Sciatic nerve (tissue), 2 donors: ENCODE measurements at regions not wholly inside any gene's neighbourhood (a gene's known extent, or its start where the extent isn't known, plus 50 kb on each side); places are given as distances from the start of the nearest gene placed in this dataset.
A peak's percentile ranks its signal among the peaks of the same experiment; 100 is the strongest.
"Not testable (repeated sequence)": the region's sequence is repeated elsewhere in the genome, so short reads cannot be mapped to it uniquely, and the experiment has no call there.

ENCODE experiments used
- ATAC-seq: fragments of 200-7000 bp; cut with Tn5 transposase; one replicate; pipeline ENCODE4 v1.9.1; 2020; ENCODE audit warnings: mild to moderate bottlenecking, moderate library complexity
- DNase-seq: peaks from one replicate; pipeline ENCODE4 v3.0.0-alpha.2; 2020; ENCODE audit warnings: low spot score
- intact Hi-C: fragments of 100-400 bp; cut with DNase I; formaldehyde crosslinking; loops from one replicate; pipeline ENCODE4 v1.14.2; 2022
- donor health status: DM: no; HTN: no; CAD: no.
- donor health status: DM: no; HTN: no; CAD: no.

DNA sequence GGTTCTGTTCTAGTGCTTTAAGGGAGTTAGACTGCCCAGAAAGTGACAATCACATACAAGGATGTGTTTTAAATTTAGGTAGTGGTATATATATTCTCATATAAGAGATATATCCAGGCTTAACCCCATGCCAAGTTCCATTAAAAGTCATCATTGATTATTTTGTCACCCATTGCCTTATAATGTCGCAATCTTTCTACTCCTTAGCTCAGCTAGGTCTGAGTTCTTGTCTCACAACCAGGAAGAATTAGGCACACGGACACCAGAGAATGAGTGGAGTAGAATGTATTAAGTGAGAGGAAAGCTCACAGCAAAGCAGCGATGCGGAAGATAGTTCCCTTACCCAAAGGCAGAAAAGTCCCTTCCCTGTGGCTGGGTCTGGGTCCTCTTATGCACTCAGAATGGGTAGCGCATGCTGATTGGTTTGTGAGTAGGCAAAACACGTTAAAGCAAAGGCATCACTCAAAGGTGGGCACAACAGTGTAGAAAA is 197.2 kb upstream of the AHR start:
- DNase-seq = no peak
- ATAC-seq = no peak
- intact Hi-C loops = no loop called here

DNA sequence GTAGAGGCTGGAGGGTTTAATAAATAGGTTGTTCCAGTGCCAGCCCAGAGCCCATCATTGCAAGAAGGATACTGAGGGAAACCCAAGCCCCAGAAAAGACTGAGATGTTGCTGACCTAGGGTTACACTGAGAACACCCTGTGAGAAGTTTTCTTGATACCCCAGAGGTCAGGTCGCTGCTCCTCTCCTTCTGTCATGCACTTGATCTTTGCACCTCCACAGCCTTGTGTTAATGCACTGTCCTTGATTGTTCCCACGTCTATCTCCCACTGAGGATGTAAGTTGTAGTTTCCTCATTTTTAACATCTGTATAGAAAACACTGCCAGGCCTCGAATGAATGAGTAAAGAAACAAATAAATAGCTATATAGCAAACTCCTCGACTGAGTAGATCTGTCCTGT is 195.3 kb upstream of the AHR start:
- ATAC-seq (no peak), DNase-seq (no peak)
- intact Hi-C loops = no loop called here

DNA sequence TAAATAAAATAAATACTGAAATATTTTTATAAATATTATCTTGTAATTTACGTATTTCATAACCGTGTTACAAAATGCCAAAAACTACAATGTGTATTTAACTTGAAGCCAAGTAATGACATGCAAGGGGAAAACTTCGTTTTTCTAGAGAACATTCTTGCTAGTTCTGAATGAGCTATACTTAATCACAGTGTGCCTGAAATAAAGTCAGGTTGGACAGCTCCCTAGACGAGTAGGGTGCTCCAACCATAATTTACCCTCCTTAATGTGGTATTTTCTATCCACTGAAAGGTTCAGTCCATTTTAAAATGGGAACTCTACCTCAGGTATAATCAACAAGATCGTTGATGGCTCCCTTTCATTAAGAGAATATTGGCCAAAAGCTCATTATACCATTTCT is 194.5 kb upstream of the AHR start:
- DNase-seq (no peak), ATAC-seq (no peak)
- intact Hi-C loops = no loop called here

DNA sequence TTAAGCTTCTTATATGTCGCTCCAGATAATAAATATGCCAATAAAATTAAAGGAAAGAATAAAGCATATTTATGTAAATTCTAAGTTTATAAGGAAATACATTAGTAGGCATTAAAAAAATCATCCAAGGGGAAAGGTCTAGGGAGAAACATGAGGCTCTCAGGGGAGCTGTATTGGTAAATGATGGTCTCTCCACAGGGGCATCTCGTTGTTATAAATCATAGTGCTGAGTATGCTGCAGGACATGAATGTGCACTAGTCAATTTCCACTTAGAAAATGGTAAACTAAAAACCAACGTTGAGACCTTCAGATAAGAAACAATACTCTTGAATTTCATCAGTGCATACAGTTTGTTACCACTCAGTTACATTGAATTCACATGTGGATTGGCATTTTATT is 194.0 kb upstream of the AHR start:
- ATAC-seq (no peak), DNase-seq (no peak)
- intact Hi-C loops = no loop called here

DNA sequence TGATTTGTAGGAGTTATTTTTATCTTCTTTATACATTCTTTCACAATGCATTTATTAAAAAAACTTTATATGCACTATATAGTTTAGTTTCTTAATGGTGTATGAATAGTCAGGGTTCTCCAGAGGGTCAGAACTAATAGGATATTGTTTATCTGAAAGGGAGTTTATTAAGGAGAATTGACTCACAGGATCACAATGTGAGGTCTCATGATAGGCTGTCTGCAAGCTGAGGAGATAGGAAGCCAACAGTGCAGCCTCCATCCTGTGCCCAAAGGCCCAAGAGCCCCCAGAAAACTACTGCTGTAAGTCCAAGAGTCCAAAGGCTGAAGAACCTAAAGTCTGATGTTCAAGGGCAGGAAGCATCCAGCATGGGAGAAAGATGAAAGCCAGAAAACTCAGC is 192.8 kb upstream of the AHR start:
- DNase-seq = no peak
- ATAC-seq = no peak
- intact Hi-C loops = no loop called here

DNA sequence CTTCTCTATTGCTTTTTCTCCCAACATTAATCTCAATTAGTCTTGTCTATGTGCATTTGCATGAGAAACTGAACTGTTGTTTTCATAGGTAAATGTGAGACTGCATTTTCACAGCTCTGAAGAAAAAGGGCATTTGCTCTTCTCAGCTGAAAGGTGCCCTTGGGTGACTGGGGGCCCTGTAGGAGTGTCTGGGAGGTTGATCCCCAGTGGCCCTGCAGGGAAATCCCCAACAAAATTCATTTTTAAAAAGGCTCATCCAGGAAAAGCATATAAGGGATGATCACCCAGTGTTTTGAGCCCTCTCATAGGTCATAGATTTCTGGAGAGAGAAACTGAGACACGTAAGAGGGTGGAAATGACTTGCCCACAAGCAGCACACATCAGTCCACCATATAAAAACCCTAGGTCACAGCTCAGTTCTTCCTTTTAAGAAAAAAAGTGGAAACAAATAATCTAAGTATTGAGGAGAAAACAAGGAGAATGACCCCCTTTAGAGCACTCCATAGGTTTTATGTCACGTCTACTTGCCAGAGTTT is 190.3 kb upstream of the AHR start:
- intact Hi-C loops = no loop called here
- no peak for DNase-seq
- no peak for ATAC-seq

DNA sequence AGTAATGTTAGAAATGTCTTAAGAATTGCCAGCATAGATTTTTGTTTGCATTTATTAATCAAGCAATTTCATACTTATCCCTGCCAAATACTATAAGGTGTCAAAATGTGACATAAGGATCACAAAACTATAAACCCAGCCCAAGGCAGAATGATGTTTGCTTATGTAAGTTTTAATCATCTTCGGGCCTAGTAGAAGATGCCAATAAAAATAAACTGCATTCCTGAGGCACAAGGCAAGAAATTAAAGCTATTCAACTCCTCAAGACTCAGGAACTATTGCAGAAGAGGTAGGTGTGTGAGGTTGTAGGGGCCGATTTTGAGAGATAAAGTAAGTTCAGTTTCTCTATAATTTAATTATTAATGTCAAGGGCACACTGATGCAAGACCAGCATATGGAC is 189.4 kb upstream of the AHR start:
- ATAC-seq = no peak
- no peak for DNase-seq
- intact Hi-C loops = no loop called here

DNA sequence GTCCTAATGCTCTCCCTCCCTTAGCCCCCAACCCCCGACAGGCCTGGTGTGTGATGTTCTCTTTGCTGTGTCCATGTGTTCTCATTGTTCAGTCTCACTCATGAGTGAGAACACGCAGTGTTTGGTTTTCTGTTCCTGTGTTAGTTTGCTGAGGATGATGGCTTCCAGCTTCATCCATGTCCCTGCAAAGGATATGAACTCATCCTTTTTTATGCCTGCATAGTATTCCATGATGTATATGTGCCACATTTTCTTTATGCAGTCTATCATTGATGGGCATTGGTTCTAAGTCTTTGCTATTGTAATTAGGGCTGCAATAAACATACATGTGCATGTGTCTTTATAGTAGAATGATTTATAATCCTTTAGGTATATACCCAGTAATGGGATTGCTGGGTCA is 184.7 kb upstream of the AHR start:
- intact Hi-C loops, DNase-seq, ATAC-seq: not testable (repeated sequence)

DNA sequence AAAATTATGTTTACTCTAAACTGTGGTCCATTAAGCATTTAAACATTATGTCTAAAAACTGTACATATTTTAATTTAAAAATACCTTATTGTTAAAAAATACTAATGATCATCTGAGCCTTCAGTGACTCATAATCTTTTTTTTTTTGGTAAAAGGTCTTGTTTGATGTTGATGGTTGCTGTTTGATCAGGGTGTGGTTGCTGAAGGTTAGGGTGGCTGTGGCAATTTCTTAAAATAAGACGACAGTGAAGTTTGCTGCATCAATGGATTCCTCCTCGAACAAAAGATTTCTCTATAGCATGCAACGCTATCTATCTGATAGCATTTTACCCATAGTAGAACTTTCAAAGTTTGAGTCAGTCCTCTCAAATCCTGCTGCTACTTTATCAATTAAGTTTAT is 180.0 kb upstream of the AHR start:
- intact Hi-C loops = no loop called here
- ATAC-seq (no peak), DNase-seq (no peak)

DNA sequence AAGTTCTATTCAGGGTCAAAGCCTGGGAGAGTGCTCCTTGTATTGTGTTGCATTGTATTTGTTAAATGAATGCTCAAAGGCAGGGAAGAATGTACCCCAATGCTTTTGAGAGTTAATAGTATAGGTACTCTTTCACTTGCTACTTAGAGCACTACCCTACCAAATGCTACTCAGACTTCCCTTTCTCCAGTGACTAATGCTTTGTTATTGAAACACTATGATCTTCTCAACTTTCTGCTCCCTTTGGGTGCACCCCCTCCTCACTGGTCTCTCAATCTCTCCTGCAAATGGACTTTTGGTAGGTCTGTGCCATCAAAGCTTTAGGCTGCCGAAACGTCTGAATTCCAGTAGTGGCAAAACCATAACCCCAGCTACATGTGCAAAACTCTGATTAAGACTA is 177.7 kb upstream of the AHR start:
- ATAC-seq = no peak
- intact Hi-C loops = no loop called here
- DNase-seq = no peak

DNA sequence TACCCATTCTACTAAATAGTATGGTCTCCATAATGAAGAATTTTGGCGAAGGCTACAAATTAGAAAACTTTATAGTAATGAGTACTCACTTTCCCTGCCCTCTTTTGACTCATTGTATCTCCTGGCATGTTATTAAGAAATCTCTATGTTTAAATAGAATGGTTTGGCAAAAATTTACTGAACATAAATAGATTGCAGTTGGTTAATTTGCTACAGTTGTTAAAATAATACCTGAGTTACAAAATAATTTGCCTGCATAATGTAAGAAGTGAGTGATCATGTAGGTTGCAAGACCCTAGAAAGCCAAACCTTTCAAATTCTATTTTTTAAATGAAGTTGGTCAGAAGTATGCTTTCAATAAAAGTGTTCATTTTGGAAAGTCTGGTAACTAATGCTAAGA is 176.8 kb upstream of the AHR start:
- intact Hi-C loops = no loop called here
- ATAC-seq (no peak), DNase-seq (no peak)

DNA sequence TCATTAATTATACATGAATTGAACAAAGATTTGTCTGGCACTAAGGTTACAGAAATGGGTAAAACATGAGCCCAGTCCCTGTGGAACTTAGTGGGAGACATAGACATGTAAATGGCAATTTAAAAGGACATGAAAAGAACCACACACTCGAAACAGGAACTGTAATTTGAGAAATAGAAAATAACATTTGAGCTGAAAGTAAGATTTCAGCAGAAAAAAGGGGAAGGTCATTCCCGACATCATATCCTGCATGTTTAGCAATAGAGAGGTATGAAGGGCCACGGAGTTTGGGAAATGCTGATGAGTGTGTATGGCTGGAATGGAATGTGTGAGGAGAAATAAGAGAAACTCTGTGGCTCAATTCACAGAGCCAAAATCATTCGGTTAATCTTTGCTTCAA is 175.4 kb upstream of the AHR start:
- intact Hi-C loops = no loop called here
- DNase-seq (no peak), ATAC-seq (peak; percentile 38)

DNA sequence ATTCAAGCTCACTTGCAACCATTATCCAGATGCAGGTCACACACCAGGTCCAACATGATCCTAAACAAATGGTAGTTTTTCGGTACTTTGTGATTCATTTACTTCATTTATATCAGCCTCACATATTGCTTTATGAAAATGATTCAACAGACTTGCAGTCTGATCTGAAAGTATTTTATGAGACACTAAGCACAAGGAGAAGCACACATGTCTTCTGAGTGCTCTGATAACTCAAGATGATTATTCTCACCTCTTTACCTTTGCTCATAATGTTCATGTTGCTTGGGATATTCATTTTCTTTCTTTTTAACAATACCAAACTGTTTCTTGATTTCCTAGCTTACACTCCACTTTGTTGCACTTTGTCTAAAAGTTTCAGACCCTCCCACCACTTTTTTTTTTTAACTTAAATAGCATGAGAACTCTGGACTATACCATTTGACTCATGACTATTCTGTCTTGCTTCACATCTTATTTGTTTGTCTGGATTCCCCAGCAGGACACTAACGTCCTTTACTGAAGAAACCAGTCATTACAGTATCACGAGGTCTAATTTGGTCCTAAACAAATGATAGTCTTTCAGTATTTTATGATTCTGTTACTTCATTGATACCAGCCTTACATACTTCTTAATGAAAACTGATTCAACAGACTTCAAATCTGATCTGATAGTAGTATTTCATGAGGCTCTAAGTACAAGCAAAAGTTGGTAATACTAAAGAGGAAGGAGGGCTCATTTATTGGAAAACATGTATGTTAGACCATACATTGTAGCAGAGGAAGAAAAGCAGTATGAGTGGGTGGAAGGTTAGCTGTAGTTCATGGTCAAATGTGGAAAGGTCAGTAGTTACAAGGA is 171.8 kb upstream of the AHR start:
- ATAC-seq (no peak), DNase-seq (no peak)
- intact Hi-C loops = no loop called here

DNA sequence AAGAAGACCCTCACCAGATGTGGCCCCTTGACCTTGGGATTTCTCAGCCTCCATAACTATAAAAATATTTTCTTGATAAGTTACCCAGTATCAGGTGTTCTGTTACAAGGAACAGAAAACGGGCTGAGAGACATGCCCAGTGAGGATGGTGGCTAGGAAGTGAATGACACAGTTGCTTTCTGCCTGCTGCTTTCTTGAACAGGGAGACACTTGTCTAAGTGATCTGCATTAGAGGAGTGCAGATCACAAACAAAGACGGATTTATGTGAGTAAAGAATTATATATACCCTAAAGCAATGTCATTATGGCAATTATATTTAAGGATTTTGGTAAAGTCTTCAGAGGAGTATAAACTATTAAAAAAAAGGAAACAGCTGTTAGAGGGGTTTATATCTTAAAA is 169.2 kb upstream of the AHR start:
- DNase-seq = no peak

DNA sequence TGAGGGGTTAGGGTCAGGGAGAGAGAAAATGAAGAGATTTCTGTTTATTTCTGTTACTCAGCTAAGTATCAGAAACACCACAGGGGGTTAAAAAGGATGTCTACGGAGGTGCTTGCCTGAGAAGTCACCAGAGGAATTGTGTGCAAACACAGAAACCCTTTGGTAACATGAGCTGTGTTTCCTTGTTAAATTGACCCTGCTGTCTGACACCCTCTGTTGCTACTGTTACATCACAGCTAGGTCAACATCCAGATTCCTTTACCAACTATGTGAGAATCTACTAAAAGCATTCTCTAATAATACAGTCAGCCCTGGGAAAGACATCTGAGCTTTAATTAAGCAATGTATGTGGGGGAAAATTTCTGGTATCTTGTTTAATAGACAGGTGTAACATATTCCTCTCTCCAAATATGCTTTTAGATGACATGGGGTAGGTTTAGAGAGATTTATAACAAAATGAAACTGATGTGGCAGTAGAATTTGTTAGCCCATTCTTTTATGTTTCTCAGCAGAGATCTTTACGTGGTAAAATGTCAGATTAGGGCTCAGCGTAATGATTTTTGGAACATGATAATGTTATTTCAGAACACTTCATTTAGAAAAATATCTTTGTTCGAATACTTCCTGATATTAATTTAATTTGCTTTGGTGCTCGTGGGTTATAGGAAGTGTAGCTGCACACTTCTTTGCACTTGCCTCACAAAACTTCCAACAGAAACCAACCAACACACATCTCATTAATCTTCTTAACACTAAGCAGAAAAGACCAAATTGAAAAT is 168.0 kb upstream of the AHR start:
- intact Hi-C loops = no loop called here
- DNase-seq = no peak
- ATAC-seq = peak; percentile 86

More for the DNA sequence above, 169.2 kb upstream of the AHR start:
- intact Hi-C loops = no loop called here
- ATAC-seq = no peak

DNA sequence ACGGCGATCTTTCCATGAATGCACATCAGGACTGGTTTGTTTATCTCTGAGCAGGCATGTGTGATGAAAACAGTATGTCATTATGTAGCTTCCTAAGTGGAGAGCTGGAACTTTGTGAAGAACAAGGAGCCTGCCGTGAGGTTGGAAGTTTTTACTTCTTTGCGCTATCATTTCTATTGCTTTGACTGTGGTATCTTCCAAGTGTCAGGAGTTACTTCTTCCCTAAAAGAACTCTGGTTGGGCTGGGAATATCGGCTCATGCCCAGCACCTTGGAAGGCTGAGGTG is 167.4 kb upstream of the AHR start:
- ATAC-seq (no peak), DNase-seq (no peak)
- intact Hi-C loops = no loop called here

DNA sequence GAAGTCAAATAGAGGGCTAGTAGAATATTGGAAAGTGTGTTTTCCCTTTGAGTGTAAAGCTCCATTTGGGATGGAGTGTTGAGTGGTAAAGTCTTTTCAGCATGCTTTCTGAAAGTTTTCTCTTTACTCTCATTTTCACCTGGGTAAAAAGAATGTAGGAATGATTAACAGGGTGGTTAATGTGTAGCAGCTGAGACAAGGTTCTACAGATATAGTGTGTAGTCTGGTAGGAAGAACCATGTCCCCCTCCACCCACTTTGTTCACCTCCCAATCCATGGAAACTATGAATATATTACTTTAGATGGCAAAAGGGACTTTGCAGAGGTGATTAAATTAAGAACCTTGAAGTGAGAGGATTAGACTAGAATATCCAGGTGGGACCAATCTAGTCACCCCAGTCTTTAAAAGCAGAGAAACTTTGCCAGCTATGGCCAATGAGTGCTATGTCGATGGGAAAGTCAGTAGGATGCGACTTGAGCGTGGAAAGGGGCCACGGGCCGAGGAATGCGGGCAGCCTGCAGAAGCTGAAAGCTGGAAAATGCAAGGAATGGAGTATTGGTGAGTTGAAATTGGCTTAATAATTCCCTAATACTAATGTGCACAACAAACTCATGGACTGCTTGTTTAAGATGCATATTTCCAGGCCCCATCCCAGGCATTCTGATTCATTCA is 166.3 kb upstream of the AHR start:
- DNase-seq (no peak), ATAC-seq (no peak)
- intact Hi-C loops = no loop called here

DNA sequence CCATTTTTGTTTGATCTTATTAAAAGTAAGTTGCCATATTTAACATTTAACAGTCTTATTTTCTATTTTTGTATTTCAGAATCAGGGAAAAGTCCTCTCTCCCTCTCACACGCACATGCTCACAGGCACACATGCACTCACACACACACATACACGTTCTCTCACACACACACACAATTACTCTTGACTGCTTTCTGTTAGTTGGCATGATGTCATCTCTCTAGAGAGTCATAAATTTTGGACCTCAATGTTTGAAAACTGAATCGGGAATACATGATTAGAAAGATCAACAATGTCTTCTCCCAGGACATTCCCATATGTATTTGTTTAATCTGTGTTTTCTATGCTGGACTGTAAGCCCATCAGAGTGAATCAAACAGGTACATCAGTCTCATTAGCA is 165.7 kb upstream of the AHR start:
- intact Hi-C loops = no loop called here
- DNase-seq = no peak
- no peak for ATAC-seq

DNA sequence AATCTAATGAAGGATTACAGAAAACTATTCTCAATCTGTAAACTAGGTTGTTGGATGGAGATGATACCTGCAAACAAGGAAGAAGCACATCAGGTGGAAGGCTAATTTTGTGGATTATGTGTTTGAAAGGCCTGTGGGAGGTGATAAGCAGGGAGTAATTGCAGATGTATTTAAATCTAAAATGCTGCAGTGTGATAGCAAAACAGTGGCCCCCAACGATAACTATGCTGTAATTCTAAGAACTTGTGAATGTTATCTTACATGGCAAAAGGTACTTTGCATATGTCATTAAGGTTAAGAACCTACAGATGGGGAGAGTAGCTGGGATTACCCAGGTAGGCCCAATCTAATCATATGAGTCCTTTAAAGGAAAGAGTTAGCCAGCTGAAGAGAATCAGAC is 164.5 kb upstream of the AHR start:
- no peak for DNase-seq
- no peak for ATAC-seq
- intact Hi-C loops = no loop called here

DNA sequence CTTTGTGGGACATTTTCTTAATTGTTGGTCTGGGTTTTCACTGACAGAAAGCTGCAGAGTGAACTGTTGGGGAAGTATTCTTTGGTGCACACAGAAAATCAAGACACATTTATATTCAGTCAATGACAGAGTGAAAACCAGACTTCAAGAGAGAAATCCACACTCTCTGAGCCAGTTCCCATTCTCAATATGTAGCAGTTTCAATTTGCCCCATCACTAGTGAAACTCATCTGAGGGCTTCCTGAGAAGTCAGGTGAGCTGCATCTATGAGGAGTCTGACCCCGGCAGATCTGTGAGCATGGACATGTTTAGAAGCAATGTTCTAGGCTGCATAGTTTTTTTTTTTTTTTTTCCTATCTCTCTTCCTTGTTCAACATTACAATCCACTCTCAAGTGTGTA is 163.7 kb upstream of the AHR start:
- no peak for DNase-seq
- intact Hi-C loops = no loop called here

More for the DNA sequence above, 163.7 kb upstream of the AHR start:
- no peak for ATAC-seq
